GM12874 (cell line): ENCODE measurements at regions not wholly inside any gene's neighbourhood (a gene's known extent, or its start where the extent isn't known, plus 50 kb on each side); places are given as distances from the start of the nearest gene placed in this dataset.

Experiments
- CTCF ChIP-seq: IDR thresholded peaks from 2 replicates; pipeline ENCODE4 v1.5.1; 2011; ENCODE audit warnings: low read depth, mild to moderate bottlenecking, control low read depth, low read length, moderate library complexity; ENCODE audit not compliant: insufficient read depth

- TF ChIP-seq CTCF: no peak
These were observed 748.4 kb upstream of the HS6ST1 start for GRCh38 chr2:129067070-129067469.

- no peak for TF ChIP-seq CTCF
These were observed 749.3 kb upstream of the HS6ST1 start for GRCh38 chr2:129067953-129068352.

GRCh38 chr2:129068543-129068942, 749.9 kb upstream of the HS6ST1 start:
- TF ChIP-seq CTCF: no peak

GRCh38 chr2:129069875-129070594, 751.4 kb upstream of the HS6ST1 start:
- no peak for TF ChIP-seq CTCF

GRCh38 chr2:129070663-129071062, 752.0 kb upstream of the HS6ST1 start:
- TF ChIP-seq CTCF: no peak

- no peak for TF ChIP-seq CTCF
These were observed 752.9 kb upstream of the HS6ST1 start for GRCh38 chr2:129071531-129071930.

GRCh38 chr2:129074298-129074920, 755.7 kb upstream of the HS6ST1 start:
- TF ChIP-seq CTCF: no peak
